Panc1 (cell line): ENCODE measurements at regions not wholly inside any gene's neighbourhood (a gene's known extent, or its start where the extent isn't known, plus 50 kb on each side); places are given as distances from the start of the nearest gene placed in this dataset.

Experiments used
- POLR2AphosphoS5 ChIP-seq: IDR thresholded peaks from 2 replicates; pipeline ENCODE4 v1.6.1; 2012; ENCODE audit warnings: mild to moderate bottlenecking, low read depth, low read length, moderate library complexity
- REST ChIP-seq, 2 experiments: IDR thresholded peaks; 2 replicates each; pipeline ENCODE4 v1.6.1; 2011 to 2012; ENCODE audit warnings: low read depth in 2 of 2, control low read depth in 1 of 2, low read length in 1 of 2, mild to moderate bottlenecking in 1 of 2, moderate library complexity in 1 of 2; ENCODE audit not compliant: insufficient read depth in 1 of 2
- TF ChIP-seq, protein P1 (sequence below): fragments of 450-650 bp; IDR thresholded peaks from 2 replicates; pipeline ENCODE4 v1.5.1; 2017; ENCODE audit warnings: mild to moderate bottlenecking

GRCh38 chr3:172575375-172575774 lies 52.1 kb upstream of the TNFSF10 start:
- TF ChIP-seq, protein P1, sequence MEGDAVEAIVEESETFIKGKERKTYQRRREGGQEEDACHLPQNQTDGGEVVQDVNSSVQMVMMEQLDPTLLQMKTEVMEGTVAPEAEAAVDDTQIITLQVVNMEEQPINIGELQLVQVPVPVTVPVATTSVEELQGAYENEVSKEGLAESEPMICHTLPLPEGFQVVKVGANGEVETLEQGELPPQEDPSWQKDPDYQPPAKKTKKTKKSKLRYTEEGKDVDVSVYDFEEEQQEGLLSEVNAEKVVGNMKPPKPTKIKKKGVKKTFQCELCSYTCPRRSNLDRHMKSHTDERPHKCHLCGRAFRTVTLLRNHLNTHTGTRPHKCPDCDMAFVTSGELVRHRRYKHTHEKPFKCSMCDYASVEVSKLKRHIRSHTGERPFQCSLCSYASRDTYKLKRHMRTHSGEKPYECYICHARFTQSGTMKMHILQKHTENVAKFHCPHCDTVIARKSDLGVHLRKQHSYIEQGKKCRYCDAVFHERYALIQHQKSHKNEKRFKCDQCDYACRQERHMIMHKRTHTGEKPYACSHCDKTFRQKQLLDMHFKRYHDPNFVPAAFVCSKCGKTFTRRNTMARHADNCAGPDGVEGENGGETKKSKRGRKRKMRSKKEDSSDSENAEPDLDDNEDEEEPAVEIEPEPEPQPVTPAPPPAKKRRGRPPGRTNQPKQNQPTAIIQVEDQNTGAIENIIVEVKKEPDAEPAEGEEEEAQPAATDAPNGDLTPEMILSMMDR = no peak
- no peak for TF ChIP-seq POLR2AphosphoS5
- TF ChIP-seq REST (IDR thresholded peaks at IDR 0.05; ENCODE audit: insufficient read depth in 1 of 2, low read depth in 2 of 2, low read length in 1 of 2) = no peak
